GM23338 (cell line): ENCODE measurements at regions not wholly inside any gene's neighbourhood (a gene's known extent, or its start where the extent isn't known, plus 50 kb on each side); places are given as distances from the start of the nearest gene placed in this dataset.

ENCODE experiments used
- ATAC-seq: fragments of 200-7000 bp; cut with Tn5 transposase; 3 replicates; pipeline ENCODE4 v1.9.1; 2020
- DNase-seq: peaks from one replicate; pipeline ENCODE4 v3.0.0-alpha.2; 2015; ENCODE audit warnings: low spot score
- H2AFZ ChIP-seq: fragments of 200-600 bp; sonication (generic); 2 replicates; pipeline ENCODE4 v1.8.0; 2016; ENCODE audit warnings: antibody characterized with exemption, mild to moderate bottlenecking, moderate library complexity
- H3F3A ChIP-seq: fragments of 200-600 bp; sonication (generic); replicated peaks from 2 replicates; pipeline ENCODE4 v1.8.0; 2017; ENCODE audit warnings: antibody characterized with exemption, mixed run types, low read depth
- H3K27ac ChIP-seq: fragments of 200-600 bp; sonication (generic); 2 replicates; pipeline ENCODE4 v1.6.1; 2016; ENCODE audit warnings: low read depth
- H3K27me3 ChIP-seq: fragments of 200-600 bp; sonication (generic); 2 replicates; pipeline ENCODE4 v1.8.0; 2016; ENCODE audit warnings: mild to moderate bottlenecking, mixed run types, moderate library complexity; ENCODE audit not compliant: insufficient read depth
- H3K36me3 ChIP-seq: fragments of 200-600 bp; sonication (generic); 2 replicates; pipeline ENCODE4 v1.8.0; 2016; ENCODE audit warnings: mild to moderate bottlenecking; ENCODE audit not compliant: insufficient read depth
- H3K4me1 ChIP-seq: fragments of 200-600 bp; sonication (generic); 2 replicates; pipeline ENCODE4 v1.8.0; 2016; ENCODE audit warnings: mild to moderate bottlenecking, moderate library complexity; ENCODE audit not compliant: insufficient read depth
- H3K4me2 ChIP-seq: fragments of 200-600 bp; sonication (generic); 2 replicates; pipeline ENCODE4 v1.7.1; 2017; ENCODE audit warnings: mixed run types
- H3K4me3 ChIP-seq: fragments of 200-600 bp; sonication (generic); 2 replicates; pipeline ENCODE4 v1.6.1; 2016; ENCODE audit warnings: mixed run types
- H3K79me2 ChIP-seq: fragments of 200-600 bp; sonication (generic); replicated peaks from 2 replicates; pipeline ENCODE4 v1.8.0; 2017; ENCODE audit warnings: mild to moderate bottlenecking; ENCODE audit not compliant: insufficient read depth
- H3K9me2 ChIP-seq: fragments of 200-600 bp; sonication (generic); 2 replicates; pipeline ENCODE4 v1.8.0; 2017; ENCODE audit not compliant: insufficient read depth
- H4K20me1 ChIP-seq: fragments of 200-600 bp; sonication (generic); replicated peaks from 2 replicates; pipeline ENCODE4 v1.8.0; 2017; ENCODE audit warnings: mild to moderate bottlenecking; ENCODE audit not compliant: insufficient read depth
- H3K27ac Mint-ChIP-seq: 2 replicates; pipeline ENCODE4 v1.8.0; 2020; ENCODE audit warnings: inconsistent platforms, mild to moderate bottlenecking, moderate library complexity, mixed read lengths
- H3K27me3 Mint-ChIP-seq: 3 replicates; pipeline ENCODE4 v1.8.0; 2022; ENCODE audit warnings: low read depth, mild to moderate bottlenecking, moderate library complexity, mixed read lengths, inconsistent platforms; ENCODE audit not compliant: insufficient read depth, poor library complexity
- H3K36me3 Mint-ChIP-seq: 3 replicates; pipeline ENCODE4 v1.8.0; 2021; ENCODE audit warnings: low read depth, mild to moderate bottlenecking, inconsistent platforms, moderate library complexity, mixed read lengths
- H3K4me1 Mint-ChIP-seq: 3 replicates; pipeline ENCODE4 v1.8.0; 2020; ENCODE audit warnings: mild to moderate bottlenecking, inconsistent platforms, mixed read lengths
- H3K4me3 Mint-ChIP-seq: 3 replicates; pipeline ENCODE4 v1.8.0; 2021; ENCODE audit warnings: moderate library complexity, mild to moderate bottlenecking, inconsistent platforms, mixed read lengths
- H3K9me3 Mint-ChIP-seq: 3 replicates; pipeline ENCODE4 v1.8.0; 2020; ENCODE audit warnings: moderate library complexity, mild to moderate bottlenecking, inconsistent platforms, mixed read lengths
- CREB1 ChIP-seq: fragments of 250-450 bp; sonication (Bioruptor Pico); IDR thresholded peaks from 2 replicates; pipeline ENCODE4 v1.5.0; 2020; ENCODE audit warnings: low read depth, mild to moderate bottlenecking, moderate library complexity
- CTCF ChIP-seq, 2 experiments: fragments of 200-600 bp in 1 of 2; sonication (generic) in 1 of 2; conservative IDR thresholded peaks; 2 replicates each; pipeline versions ENCODE4 v1.5.1 to v1.6.1; 2016 to 2017; ENCODE audit warnings: antibody characterized with exemption in 2 of 2, low read depth in 2 of 2, mild to moderate bottlenecking in 2 of 2, moderate library complexity in 1 of 2
- ETS1 ChIP-seq: IDR thresholded peaks from 2 replicates; pipeline ENCODE4 v1.6.1; 2016; ENCODE audit warnings: antibody characterized with exemption
- EZH2 ChIP-seq: fragments of 200-600 bp; sonication (generic); IDR thresholded peaks from one replicate; pipeline ENCODE4 v1.8.0; 2017; ENCODE audit warnings: antibody characterized with exemption, mild to moderate bottlenecking, low read depth; ENCODE audit not compliant: unreplicated experiment
- NANOG ChIP-seq: IDR thresholded peaks from 2 replicates; pipeline ENCODE4 v1.6.1; 2016; ENCODE audit warnings: antibody characterized with exemption, borderline replicate concordance
- POLR2AphosphoS5 ChIP-seq: IDR thresholded peaks from 2 replicates; pipeline ENCODE4 v1.6.1; 2016; ENCODE audit warnings: antibody characterized with exemption, low read depth
- REST ChIP-seq: IDR thresholded peaks from one replicate; pipeline ENCODE4 v1.6.1; 2018; ENCODE audit warnings: antibody characterized with exemption; ENCODE audit not compliant: unreplicated experiment
- STAT1 ChIP-seq: IDR thresholded peaks from one replicate; pipeline ENCODE4 v1.6.1; 2016; ENCODE audit warnings: antibody characterized with exemption; ENCODE audit not compliant: unreplicated experiment
- ZNF331 ChIP-seq: fragments of 250-450 bp; sonication (Bioruptor Pico); IDR thresholded peaks from 2 replicates; pipeline ENCODE4 v1.5.0; 2020; ENCODE audit warnings: low read depth, mild to moderate bottlenecking, moderate library complexity
- ZNF462 ChIP-seq: fragments of 250-450 bp; sonication (Bioruptor Pico); IDR thresholded peaks from 2 replicates; pipeline ENCODE4 v1.5.0; 2020; ENCODE audit warnings: mild to moderate bottlenecking, moderate library complexity

- TF ChIP-seq ZNF462 (CRISPR knock-in tag) (no peak), NANOG (no peak), STAT1 (no peak), ZNF331 (no peak), CTCF (conservative IDR thresholded peaks at IDR 0.05; ENCODE audit: low read depth in 2 of 2) (no peak)
These were observed 473.6 kb downstream of the BCOR start (continued) for GRCh38 chrX:39624166-39624565.

GRCh38 chrX:39625810-39626209 lies 471.9 kb downstream of the BCOR start:
- TF ChIP-seq REST (no peak), EZH2 (no peak), POLR2AphosphoS5 (no peak), ETS1 (no peak), CREB1 (CRISPR knock-in tag) (no peak), STAT1 (no peak), ZNF331 (no peak), CTCF (conservative IDR thresholded peaks at IDR 0.05; ENCODE audit: low read depth in 2 of 2) (no peak)
- DNase-seq (no peak), ATAC-seq (no peak)
- Mint-ChIP-seq H3K36me3 (peaks cover 7% of the 10 kb centered on the region; the same call in 2 of the 3 replicates), H3K4me1 (no peaks in the 10 kb centered on the region; the same call in 2 of the 3 replicates), H3K4me3 (no peak overlapping the region), H3K27me3 (no peaks in the 10 kb centered on the region), H3K27ac (no peak overlapping the region), H3K9me3 (peaks cover 15% of the 10 kb centered on the region)
- no peaks in the 10 kb centered on the region for H4K20me1 ChIP-seq
- no peak overlapping the region for H3K4me3 ChIP-seq
- no peaks in the 10 kb centered on the region for H3K79me2 ChIP-seq
- no peak overlapping the region for H3K4me2 ChIP-seq
- no peaks in the 10 kb centered on the region for H3F3A ChIP-seq
- no peak overlapping the region for H3K27ac ChIP-seq
- no peaks in the 10 kb centered on the region for H3K36me3 ChIP-seq
- no peaks in the 10 kb centered on the region for H3K4me1 ChIP-seq
- no peak overlapping the region for H2AFZ ChIP-seq
- H3K27me3 ChIP-seq: no peaks in the 10 kb centered on the region
- no peaks in the 10 kb centered on the region for H3K9me2 ChIP-seq
